GM12864 (cell line): ENCODE measurements at regions not wholly inside any gene's neighbourhood (a gene's known extent, or its start where the extent isn't known, plus 50 kb on each side); places are given as distances from the start of the nearest gene placed in this dataset.

Experiments
- DNase-seq: peaks from one replicate; pipeline ENCODE4 v3.0.0-alpha.2; 2011; ENCODE audit warnings: low read depth
- H3K4me3 ChIP-seq: 2 replicates; pipeline ENCODE4 v1.5.1; 2011; ENCODE audit warnings: mild to moderate bottlenecking, low read depth, low read length, control low read depth
- TF ChIP-seq, protein P1 (sequence below): IDR thresholded peaks from 2 replicates; pipeline ENCODE4 v1.5.1; 2011; ENCODE audit warnings: low read depth, mild to moderate bottlenecking, moderate library complexity, low read length, control low read depth, inconsistent platforms; ENCODE audit errors: missing control alignments

DNA sequence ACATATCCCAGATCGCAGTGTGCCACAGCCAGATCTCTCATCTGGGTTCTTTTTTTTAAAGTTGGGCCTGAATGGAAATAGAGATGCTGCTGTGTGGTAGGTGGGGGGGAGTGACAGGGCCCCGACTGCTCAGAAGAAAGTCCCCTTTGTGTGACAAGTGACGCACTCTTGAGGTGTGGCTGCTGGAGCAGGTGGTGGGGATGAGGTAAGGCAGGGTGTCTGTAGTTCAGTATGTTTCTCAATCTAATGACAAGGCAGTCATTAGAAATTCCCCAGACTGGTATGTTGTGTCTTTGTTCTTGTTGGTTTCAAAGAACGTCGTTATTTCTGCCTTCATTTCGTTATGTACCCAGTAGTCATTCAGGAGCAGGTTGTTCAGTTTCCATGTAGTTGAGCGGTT lies 128.8 kb upstream of the TACR1 start:
- TF ChIP-seq, protein P1, sequence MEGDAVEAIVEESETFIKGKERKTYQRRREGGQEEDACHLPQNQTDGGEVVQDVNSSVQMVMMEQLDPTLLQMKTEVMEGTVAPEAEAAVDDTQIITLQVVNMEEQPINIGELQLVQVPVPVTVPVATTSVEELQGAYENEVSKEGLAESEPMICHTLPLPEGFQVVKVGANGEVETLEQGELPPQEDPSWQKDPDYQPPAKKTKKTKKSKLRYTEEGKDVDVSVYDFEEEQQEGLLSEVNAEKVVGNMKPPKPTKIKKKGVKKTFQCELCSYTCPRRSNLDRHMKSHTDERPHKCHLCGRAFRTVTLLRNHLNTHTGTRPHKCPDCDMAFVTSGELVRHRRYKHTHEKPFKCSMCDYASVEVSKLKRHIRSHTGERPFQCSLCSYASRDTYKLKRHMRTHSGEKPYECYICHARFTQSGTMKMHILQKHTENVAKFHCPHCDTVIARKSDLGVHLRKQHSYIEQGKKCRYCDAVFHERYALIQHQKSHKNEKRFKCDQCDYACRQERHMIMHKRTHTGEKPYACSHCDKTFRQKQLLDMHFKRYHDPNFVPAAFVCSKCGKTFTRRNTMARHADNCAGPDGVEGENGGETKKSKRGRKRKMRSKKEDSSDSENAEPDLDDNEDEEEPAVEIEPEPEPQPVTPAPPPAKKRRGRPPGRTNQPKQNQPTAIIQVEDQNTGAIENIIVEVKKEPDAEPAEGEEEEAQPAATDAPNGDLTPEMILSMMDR: no peak
- no peak for DNase-seq
- no peak overlapping the region for H3K4me3 ChIP-seq

GRCh38 chr2:75327334-75327733 lies 128.0 kb upstream of the TACR1 start:
- no peak for DNase-seq
- TF ChIP-seq, protein P1: no peak
- no peak overlapping the region for H3K4me3 ChIP-seq

GRCh38 chr2:75326645-75327044 lies 127.3 kb upstream of the TACR1 start:
- no peak for DNase-seq
- TF ChIP-seq, protein P1: no peak
- H3K4me3 ChIP-seq: no peak overlapping the region

DNA sequence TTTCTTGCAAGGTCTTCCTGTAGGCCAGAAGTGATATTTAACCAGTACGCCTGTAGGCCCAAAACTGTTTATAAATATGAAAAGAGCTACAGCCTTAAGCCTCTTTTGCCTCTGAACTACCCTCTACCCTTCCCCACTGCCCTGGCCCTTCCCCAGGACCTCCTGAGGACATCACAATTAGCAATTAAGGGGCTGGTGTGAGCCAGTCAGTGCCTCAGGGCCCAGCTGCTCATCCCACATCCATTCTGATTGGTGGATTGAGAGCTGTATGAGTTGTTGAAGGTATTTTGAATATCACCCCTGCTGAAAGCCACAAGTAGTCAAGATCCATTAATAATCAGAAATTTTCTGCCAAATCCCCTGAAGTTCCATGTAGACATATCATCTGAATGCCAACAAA lies 126.3 kb upstream of the TACR1 start:
- TF ChIP-seq, protein P1: no peak
- H3K4me3 ChIP-seq: no peak overlapping the region
- DNase-seq: no peak

DNA sequence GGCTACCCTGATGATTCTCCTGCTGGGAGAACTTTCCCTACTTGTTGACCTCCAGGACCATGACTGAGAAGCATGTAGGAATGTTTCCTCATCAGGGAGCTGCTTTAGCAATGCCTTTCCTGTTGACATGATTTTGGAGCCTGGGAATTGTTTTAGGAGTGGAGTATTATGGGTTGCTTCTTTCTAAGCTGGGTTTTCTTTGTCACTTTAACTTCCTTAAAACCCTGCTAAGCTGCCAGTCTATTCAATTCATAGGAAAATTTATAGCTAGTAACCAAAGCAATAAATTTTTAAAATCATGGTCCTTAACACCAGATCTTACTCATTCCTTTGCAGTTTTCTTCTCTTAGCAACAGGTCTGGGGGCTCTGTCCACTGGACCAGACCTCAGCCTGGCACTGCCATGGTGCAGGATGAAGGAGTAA lies 125.6 kb upstream of the TACR1 start:
- TF ChIP-seq, protein P1: no peak
- DNase-seq: no peak

DNA sequence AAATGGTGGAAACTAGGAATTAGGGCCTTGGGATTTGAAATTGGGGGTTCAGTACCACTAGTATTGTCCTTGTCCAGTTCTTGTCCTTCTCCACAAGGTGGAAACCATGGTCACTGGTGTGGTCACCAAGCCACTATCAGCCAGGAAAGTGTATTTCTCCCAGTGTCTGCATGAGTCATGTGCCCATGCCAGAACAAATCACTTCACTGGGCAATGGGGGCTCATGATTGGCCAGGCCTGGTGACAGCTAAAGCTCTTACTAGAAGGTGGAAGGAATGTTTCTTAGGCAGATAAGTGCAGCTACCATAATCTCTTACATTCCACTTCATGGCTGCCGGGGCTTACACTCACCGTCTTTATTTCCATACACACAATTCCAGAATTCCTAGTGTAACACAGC lies 124.8 kb upstream of the TACR1 start:
- no peak for DNase-seq
- TF ChIP-seq, protein P1: no peak
- no peak overlapping the region for H3K4me3 ChIP-seq

More for the DNA sequence above, 125.6 kb upstream of the TACR1 start:
- no peak overlapping the region for H3K4me3 ChIP-seq

GRCh38 chr2:75321599-75321922 lies 122.2 kb upstream of the TACR1 start:
- TF ChIP-seq, protein P1: no peak
- no peak for DNase-seq
- no peak overlapping the region for H3K4me3 ChIP-seq
